HTR-8/SVneo (cell line): ENCODE measurements at regions not wholly inside any gene's neighbourhood (a gene's known extent, or its start where the extent isn't known, plus 50 kb on each side); places are given as distances from the start of the nearest gene placed in this dataset.
"Not testable (repeated sequence)": the region's sequence is repeated elsewhere in the genome, so short reads cannot be mapped to it uniquely, and the experiment has no call there.

Experiments used
- DNase-seq: peaks from one replicate; pipeline ENCODE4 v3.0.0; 2011; ENCODE audit warnings: low spot score, mixed read lengths; ENCODE audit not compliant: insufficient read length
- FAIRE-seq: peaks from 2 replicates; lab custom pipeline; 2011; peaks lifted over from hg19 to GRCh38; lab: Jason Lieb, UNC

- DNase-seq (no peak), FAIRE-seq (no peak)
Measured at GRCh38 chr12:88814779-88815178, 234.5 kb upstream of the KITLG start.

DNA sequence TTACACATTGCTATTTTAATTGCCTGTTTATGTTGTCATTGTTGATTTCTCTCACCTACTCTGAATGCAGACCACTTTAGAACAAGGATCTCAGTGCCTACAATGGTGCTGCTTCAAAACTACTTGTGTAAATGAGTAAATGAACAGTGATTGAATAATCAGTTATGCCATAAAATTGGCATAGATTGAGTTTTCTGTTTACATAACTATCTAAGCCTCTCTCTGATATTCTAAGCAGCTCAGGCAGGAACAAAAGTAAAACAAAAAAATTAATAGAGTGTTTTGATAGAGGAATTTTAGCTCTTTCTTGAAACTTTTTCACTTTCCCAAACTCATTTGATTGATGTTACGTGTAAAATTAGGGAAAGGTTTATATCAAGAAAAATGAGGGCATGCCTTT is 232.3 kb upstream of the KITLG start:
- no peak for FAIRE-seq
- DNase-seq, result no peak

DNA sequence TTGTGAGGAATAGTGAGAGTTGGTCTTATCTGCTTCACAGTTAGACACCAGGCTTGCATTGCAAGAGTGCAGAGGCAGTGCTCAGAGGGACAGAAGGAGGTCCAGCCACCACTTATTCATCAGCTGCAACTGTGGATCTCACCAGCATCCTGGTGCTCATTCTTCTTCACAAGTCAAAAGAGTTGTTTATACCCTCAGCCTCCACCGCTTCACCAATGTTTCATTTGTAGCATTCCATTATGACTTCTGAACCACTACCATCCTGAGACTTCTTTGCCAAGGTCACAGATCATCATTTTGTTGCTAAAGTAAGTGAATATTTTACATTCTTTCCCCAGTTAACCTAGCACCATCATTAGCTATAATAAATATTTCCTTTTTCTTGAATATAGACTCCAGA is 230.5 kb upstream of the KITLG start:
- FAIRE-seq (no peak), DNase-seq (no peak)

- not testable (repeated sequence) for FAIRE-seq, DNase-seq
Measured at GRCh38 chr12:88809841-88810240, 229.6 kb upstream of the KITLG start.

- FAIRE-seq (no peak), DNase-seq (no peak)
Measured at GRCh38 chr12:88805692-88806091, 225.4 kb upstream of the KITLG start.

- no peak for DNase-seq
- no peak for FAIRE-seq
Measured at GRCh38 chr12:88805286-88805685, 225.0 kb upstream of the KITLG start.

GRCh38 chr12:88802096-88802706 is 221.9 kb upstream of the KITLG start:
- FAIRE-seq (no peak), DNase-seq (no peak)

- FAIRE-seq (no peak), DNase-seq (no peak)
Measured at GRCh38 chr12:88801227-88802095, 221.2 kb upstream of the KITLG start.

DNA sequence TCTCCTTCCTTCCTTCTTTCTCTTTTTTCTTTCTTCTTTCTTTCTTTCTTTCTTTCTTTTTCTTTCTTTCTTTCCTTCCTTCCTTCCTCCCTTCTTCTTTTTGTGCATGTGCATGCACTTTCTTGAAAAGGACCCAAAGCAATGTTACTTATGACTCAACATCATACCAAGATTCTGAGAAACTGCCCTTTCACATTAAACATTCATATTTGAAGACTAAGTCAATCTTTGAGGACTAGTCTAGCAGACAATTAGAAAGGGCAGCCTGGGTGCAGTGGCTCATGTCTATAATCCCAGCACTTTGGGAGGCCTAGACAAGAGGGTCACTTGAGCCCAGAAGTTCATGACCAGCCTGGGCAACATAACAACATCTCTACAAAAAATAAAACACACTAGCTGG is 212.8 kb upstream of the KITLG start:
- DNase-seq (no peak), FAIRE-seq (no peak)

- FAIRE-seq, result no peak
- no peak for DNase-seq
Measured at GRCh38 chr12:88790231-88790630, 210.0 kb upstream of the KITLG start.

DNA sequence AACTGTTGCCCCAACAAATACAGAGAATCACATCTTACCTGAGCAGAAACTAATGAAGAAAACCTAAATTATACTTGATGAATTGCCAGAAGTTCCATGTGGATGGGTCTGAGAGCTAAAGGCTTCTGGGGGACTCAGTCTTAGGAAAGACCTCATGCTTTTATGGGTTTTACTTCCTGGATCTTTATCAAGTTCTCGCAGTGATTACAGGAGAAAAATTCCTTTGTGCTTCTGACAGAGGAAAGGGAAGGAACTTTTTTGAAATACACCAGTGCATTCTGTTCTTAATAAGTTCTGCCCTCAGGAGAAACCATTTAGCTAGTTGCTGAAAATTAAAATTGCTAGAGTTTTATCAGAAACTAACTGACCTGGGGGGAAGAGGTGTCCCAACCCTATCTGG is 203.9 kb upstream of the KITLG start:
- FAIRE-seq, result no peak
- DNase-seq, result no peak

- FAIRE-seq, result no peak
- no peak for DNase-seq
Measured at GRCh38 chr12:88782351-88782750, 202.1 kb upstream of the KITLG start.

- FAIRE-seq (no peak), DNase-seq (no peak)
Measured at GRCh38 chr12:88781909-88782308, 201.6 kb upstream of the KITLG start.

- DNase-seq, result no peak
- no peak for FAIRE-seq
Measured at GRCh38 chr12:88778064-88778463, 197.8 kb upstream of the KITLG start.

GRCh38 chr12:88775742-88776151 is 195.5 kb upstream of the KITLG start:
- no peak for DNase-seq
- no peak for FAIRE-seq

GRCh38 chr12:88767699-88768098 is 187.4 kb upstream of the KITLG start:
- no peak for FAIRE-seq
- no peak for DNase-seq

DNA sequence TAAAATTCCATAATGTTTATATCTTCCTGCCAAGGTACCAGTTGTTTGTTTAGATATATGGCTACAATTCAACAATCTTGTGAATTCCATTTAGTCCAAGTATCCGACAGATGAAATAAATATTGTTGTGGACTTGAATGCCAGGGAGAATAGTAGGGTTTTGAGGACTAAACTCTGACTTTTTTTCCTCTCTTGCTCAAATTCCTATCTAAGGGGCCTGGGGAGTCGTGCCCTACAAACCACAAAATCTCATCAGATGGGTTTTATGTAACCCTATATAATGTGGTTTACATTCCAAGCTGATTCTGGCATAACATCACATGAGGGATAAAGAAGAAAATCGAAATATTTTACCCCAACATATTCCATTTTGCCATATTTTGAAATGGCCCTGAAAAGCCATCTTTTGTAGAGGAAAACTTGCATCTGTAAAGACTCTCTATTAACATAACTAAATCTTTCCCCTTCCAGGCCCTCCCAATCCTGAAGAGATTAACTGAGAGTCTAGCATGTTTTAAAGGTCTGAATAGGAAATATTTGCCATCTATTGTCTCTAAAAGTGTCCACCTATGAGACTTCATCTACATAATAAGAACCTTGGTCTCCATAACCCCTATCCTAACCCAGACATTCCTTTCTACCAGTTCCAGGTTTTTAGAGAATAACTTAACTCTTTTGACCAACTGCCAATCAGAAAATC is 184.7 kb upstream of the KITLG start:
- DNase-seq (no peak), FAIRE-seq (no peak)

- DNase-seq (no peak), FAIRE-seq (peak; percentile 68)
Measured at GRCh38 chr12:88763536-88764100, 183.3 kb upstream of the KITLG start.

- no peak for FAIRE-seq
- no peak for DNase-seq
Measured at GRCh38 chr12:88758176-88758575, 177.9 kb upstream of the KITLG start.

DNA sequence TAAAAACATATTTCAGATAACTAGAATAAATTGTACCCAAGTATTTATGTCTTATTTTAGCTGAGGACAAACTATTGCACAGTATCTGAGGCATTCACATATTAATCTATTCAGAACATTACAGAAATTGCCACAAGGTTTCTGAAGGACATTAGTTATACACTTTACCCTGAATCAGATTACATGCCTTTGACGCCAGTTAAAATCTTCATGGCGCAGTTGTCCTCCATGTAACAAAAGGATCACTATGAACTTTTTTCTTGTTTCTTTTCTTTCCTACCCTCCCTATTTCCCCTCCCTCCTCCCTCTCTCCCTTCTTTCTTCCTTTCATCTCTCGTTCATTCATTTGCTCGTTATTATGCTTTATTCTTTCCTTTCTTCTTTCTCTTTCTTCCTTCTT is 176.6 kb upstream of the KITLG start:
- FAIRE-seq (no peak), DNase-seq (no peak)

DNA sequence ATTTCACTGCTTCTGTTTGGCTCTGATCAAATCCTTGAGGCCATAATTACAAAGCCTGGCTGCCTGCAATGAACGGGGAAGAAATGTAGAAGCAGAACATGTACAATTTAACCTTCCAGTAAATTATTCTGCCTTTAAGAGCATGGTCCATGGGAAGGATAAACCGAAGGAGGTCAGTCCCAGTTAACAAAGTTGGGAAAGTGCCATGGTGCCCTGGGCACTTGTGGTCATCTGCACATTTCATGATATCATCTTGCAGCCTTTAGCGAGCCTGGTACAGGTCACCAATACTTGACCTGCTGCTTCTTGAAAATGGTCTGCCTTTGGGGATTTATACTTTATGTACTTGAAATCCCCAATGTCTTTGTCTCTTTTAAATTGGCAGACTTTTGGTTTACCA is 175.9 kb upstream of the KITLG start:
- DNase-seq (no peak), FAIRE-seq (no peak)
